H1 (cell line): ENCODE measurements at regions not wholly inside any gene's neighbourhood (a gene's known extent, or its start where the extent isn't known, plus 50 kb on each side); places are given as distances from the start of the nearest gene placed in this dataset.

ENCODE experiments used
- CTCF ChIA-PET: fragments of 300-600 bp; sonication (Branson Sonifier 250); formaldehyde crosslinking; loops from one replicate; lab custom pipeline; 2021; ENCODE audit not compliant: partially characterized antibody; lab: Charles Lee
- POLR2A ChIA-PET: fragments of 300-600 bp; sonication (Branson Sonifier 250); formaldehyde crosslinking; loops from one replicate; lab custom pipeline; 2021; ENCODE audit warnings: inconsistent platforms; ENCODE audit not compliant: partially characterized antibody; lab: Charles Lee
- DNase-seq, 2 experiments: peaks; one replicate each; pipeline versions ENCODE4 v3.0.0 to v3.0.0-alpha.2; 2010 to 2022; ENCODE audit warnings: low spot score in 2 of 2, low read depth in 1 of 2, mixed read lengths in 1 of 2
- FAIRE-seq: peaks from 2 replicates; lab custom pipeline; 2011; peaks lifted over from hg19 to GRCh38; lab: Jason Lieb, UNC
- H2AFZ ChIP-seq: 2 replicates; pipeline ENCODE4 v1.8.1; 2012; ENCODE audit warnings: low read length, inconsistent platforms
- H2AK5ac ChIP-seq: 2 replicates; pipeline ENCODE4 v1.6.1; 2013; ENCODE audit warnings: low read depth, low read length
- H2BK120ac ChIP-seq: replicated peaks from 2 replicates; pipeline ENCODE3; 2013; ENCODE audit warnings: low read depth, low read length, inconsistent platforms
- H2BK12ac ChIP-seq: 2 replicates; pipeline ENCODE4 v1.6.1; 2013; ENCODE audit warnings: low read depth, low read length
- H2BK15ac ChIP-seq: 2 replicates; pipeline ENCODE4 v1.6.1; 2013; ENCODE audit warnings: low read length
- H2BK20ac ChIP-seq: 2 replicates; pipeline ENCODE4 v1.6.1; 2013; ENCODE audit warnings: low read length
- H2BK5ac ChIP-seq: 2 replicates; pipeline ENCODE4 v1.6.1; 2013; ENCODE audit warnings: low read depth, low read length
- H3K14ac ChIP-seq: 2 replicates; pipeline ENCODE4 v1.6.1; 2013; ENCODE audit warnings: inconsistent platforms; ENCODE audit not compliant: insufficient read length
- H3K18ac ChIP-seq: 2 replicates; pipeline ENCODE4 v1.6.1; 2013; ENCODE audit warnings: low read length; ENCODE audit errors: extremely low read depth
- H3K23ac ChIP-seq: 2 replicates; pipeline ENCODE4 v1.6.1; 2013; ENCODE audit warnings: inconsistent platforms; ENCODE audit not compliant: insufficient read length
- H3K23me2 ChIP-seq: 2 replicates; pipeline ENCODE4 v1.6.1; 2013; ENCODE audit warnings: low read depth, low read length
- H3K27ac ChIP-seq: 2 replicates; pipeline ENCODE4 v1.6.1; 2011; ENCODE audit warnings: low read depth, low read length, inconsistent platforms
- H3K27me3 ChIP-seq, 4 experiments: replicated peaks in 1 of 4; 1 replicate in 1 of 4; 2 replicates in 3 of 4; pipeline versions ENCODE4 v1.6.1 to v1.8.1; 2011 to 2013; ENCODE audit warnings: low read length in 3 of 4, mild to moderate bottlenecking in 3 of 4, inconsistent platforms in 2 of 4, mixed read lengths in 2 of 4, moderate library complexity in 1 of 4; ENCODE audit not compliant: control insufficient read depth in 3 of 4, insufficient read depth in 3 of 4; ENCODE audit errors: extremely low read depth in 1 of 4
- H3K36me3 ChIP-seq, 4 experiments: 2 replicates each; pipeline versions ENCODE4 v1.6.1 to v1.8.1; 2011 to 2013; ENCODE audit warnings: mild to moderate bottlenecking in 4 of 4, low read length in 3 of 4, moderate library complexity in 2 of 4, control low read depth in 1 of 4, inconsistent platforms in 1 of 4; ENCODE audit not compliant: insufficient read depth in 4 of 4, control insufficient read depth in 2 of 4
- H3K4ac ChIP-seq: replicated peaks from 2 replicates; pipeline ENCODE3; 2013; ENCODE audit warnings: low read length, low read depth, mixed read lengths, inconsistent platforms; ENCODE audit not compliant: insufficient read length
- H3K4me1 ChIP-seq, 4 experiments: replicated peaks in 1 of 4; 1 replicate in 1 of 4; 2 replicates in 3 of 4; pipeline versions ENCODE4 v1.6.1 to v1.8.1; 2011 to 2013; ENCODE audit warnings: low read length in 3 of 4, inconsistent platforms in 2 of 4, mixed read lengths in 1 of 4; ENCODE audit not compliant: insufficient read depth in 4 of 4, control insufficient read depth in 3 of 4
- H3K4me2 ChIP-seq, 2 experiments: 2 replicates each; pipeline versions ENCODE4 v1.6.1 to v1.8.1; 2011 to 2013; ENCODE audit warnings: low read depth in 2 of 2, low read length in 2 of 2, control low read depth in 1 of 2, inconsistent platforms in 1 of 2, mild to moderate bottlenecking in 1 of 2; ENCODE audit not compliant: insufficient read depth in 1 of 2
- H3K4me3 ChIP-seq, 4 experiments: fragments of 200-600, 300-600 bp in 1 of 4; sonication (generic), shearing (Covaris generic), sonication (Bioruptor Twin) in 1 of 4; 2 replicates each; pipeline versions ENCODE4 v1.5.1 to v1.8.1; 2011 to 2016; ENCODE audit warnings: low read length in 4 of 4, low read depth in 3 of 4, control low read depth in 2 of 4, inconsistent platforms in 2 of 4, mild to moderate bottlenecking in 2 of 4, mixed read lengths in 1 of 4, moderate library complexity in 1 of 4; ENCODE audit not compliant: insufficient read depth in 2 of 4; ENCODE audit errors: extremely low read depth in 1 of 4
- H3K56ac ChIP-seq: replicated peaks from 2 replicates; pipeline ENCODE3; 2013; ENCODE audit warnings: low read depth, mild to moderate bottlenecking, mixed read lengths, low read length, inconsistent platforms; ENCODE audit not compliant: insufficient read length
- H3K79me1 ChIP-seq: 2 replicates; pipeline ENCODE4 v1.6.1; 2013; ENCODE audit warnings: low read depth, low read length, control low read depth
- H3K79me2 ChIP-seq, 2 experiments: 2 replicates each; pipeline versions ENCODE4 v1.6.1 to v1.8.1; 2012 to 2013; ENCODE audit warnings: low read length in 2 of 2, mild to moderate bottlenecking in 2 of 2, inconsistent platforms in 1 of 2; ENCODE audit not compliant: insufficient read depth in 2 of 2, control insufficient read depth in 1 of 2
- H3K9ac ChIP-seq, 4 experiments: replicated peaks in 1 of 4; 1 replicate in 1 of 4; 2 replicates in 3 of 4; pipeline versions ENCODE4 v1.6.1 to v1.8.1; 2011 to 2013; ENCODE audit warnings: low read depth in 3 of 4, low read length in 3 of 4, control low read depth in 2 of 4, mild to moderate bottlenecking in 2 of 4, moderate library complexity in 2 of 4, inconsistent platforms in 1 of 4; ENCODE audit errors: extremely low read depth in 1 of 4
- H3K9me3 ChIP-seq, 2 experiments: 2 replicates each; pipeline versions ENCODE4 v1.6.1 to v1.8.1; 2012 to 2013; ENCODE audit warnings: mild to moderate bottlenecking in 2 of 2, moderate library complexity in 2 of 2, control low read depth in 1 of 2, inconsistent platforms in 1 of 2, low read depth in 1 of 2, low read length in 1 of 2, mixed read lengths in 1 of 2; ENCODE audit not compliant: insufficient read depth in 2 of 2
- H4K20me1 ChIP-seq, 2 experiments: replicated peaks in 1 of 2; 2 replicates each; pipeline versions ENCODE3 to v1.8.1; 2011 to 2013; ENCODE audit warnings: inconsistent platforms in 2 of 2, low read length in 2 of 2, mild to moderate bottlenecking in 1 of 2; ENCODE audit not compliant: insufficient read depth in 2 of 2, control insufficient read depth in 1 of 2
- H4K5ac ChIP-seq: 2 replicates; pipeline ENCODE4 v1.6.1; 2013; ENCODE audit warnings: low read length, low read depth, mixed read lengths, inconsistent platforms; ENCODE audit not compliant: insufficient read length
- H4K8ac ChIP-seq: 2 replicates; pipeline ENCODE4 v1.8.0; 2013; ENCODE audit warnings: mild to moderate bottlenecking, moderate library complexity, low read length, inconsistent platforms; ENCODE audit not compliant: insufficient read depth; ENCODE audit errors: extremely low read depth
- H4K91ac ChIP-seq: replicated peaks from 2 replicates; pipeline ENCODE3; 2013; ENCODE audit warnings: low read length, mixed read lengths, inconsistent platforms; ENCODE audit not compliant: insufficient read length
- SAP30 ChIP-seq: fragments of 300-600 bp; sonication (generic); IDR thresholded peaks from 2 replicates; pipeline ENCODE4 v1.7.1; 2012; ENCODE audit warnings: low read length, moderate library complexity, mild to moderate bottlenecking, inconsistent platforms; ENCODE audit not compliant: insufficient read depth, insufficient replicate concordance
- SUZ12 ChIP-seq: fragments of 200-600 bp; sonication (generic); IDR thresholded peaks from 2 replicates; pipeline ENCODE4 v1.6.1; 2012; ENCODE audit warnings: mild to moderate bottlenecking, inconsistent platforms, low read length, moderate library complexity, mixed read lengths
- WGBS, 2 experiments: shearing (Covaris generic) in 1 of 2; methylation state at CpG; one replicate each; pipeline versions ENCODE4 v1.1.6 to v1.1.7; 2013 to 2015; ENCODE audit warnings: low lambda C conversion rate in 2 of 2, mixed read lengths in 2 of 2, inconsistent platforms in 1 of 2, low coverage in 1 of 2, missing lambda C conversion rate in 1 of 2; ENCODE audit not compliant: insufficient replicate concordance in 2 of 2, insufficient coverage in 1 of 2, insufficient read length in 1 of 2; ENCODE audit errors: extremely low coverage in 1 of 2, missing lambda C conversion rate in 1 of 2; 5-methylcytosine and 5-hydroxymethylcytosine counted together

DNA sequence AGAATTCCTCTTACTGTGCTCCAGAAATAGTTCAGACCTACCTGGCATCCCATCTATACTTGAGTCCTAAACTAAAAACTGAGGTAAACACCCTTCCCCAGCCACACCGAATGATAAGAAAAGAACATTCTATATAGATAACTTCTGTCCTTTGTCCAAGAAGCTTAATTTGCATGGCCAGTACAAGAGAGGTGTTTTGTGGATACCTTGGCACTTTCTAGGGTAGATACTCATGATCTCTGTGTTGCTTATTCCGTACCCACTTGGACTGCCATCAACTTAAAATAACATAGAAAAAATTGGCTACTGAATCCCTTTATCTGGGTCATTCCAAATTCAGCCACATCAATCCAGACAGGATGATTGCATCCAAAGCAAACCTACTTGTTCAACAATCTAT lies 1050.4 kb downstream of the STIM2 start:
- TF ChIP-seq SAP30 (no peak), SUZ12 (no peak)
- Histone ChIP-seq H2BK15ac (no peak overlapping the region), H2BK120ac (no peak overlapping the region), H3K4me1 (peaks cover 0 to 3% (median 1%) of the 10 kb centered on the region in 4 experiments; a peak in 1 of 7 replicates), H3K9me3 (no peaks in the 10 kb centered on the region), H3K56ac (no peak overlapping the region), H3K9ac (no peak overlapping the region), H3K27ac (no peak overlapping the region), H4K5ac (no peak overlapping the region), H2BK12ac (no peak overlapping the region), H3K14ac (no peak overlapping the region), H4K91ac (no peak overlapping the region), H3K27me3 (no peaks in the 10 kb centered on the region), H4K20me1 (no peaks in the 10 kb centered on the region), H3K4ac (no peak overlapping the region), H3K79me2 (no peaks in the 10 kb centered on the region), H3K23ac (no peak overlapping the region), H3K23me2 (no peaks in the 10 kb centered on the region), H2AK5ac (no peak overlapping the region), H3K79me1 (no peaks in the 10 kb centered on the region), H3K18ac (no peak overlapping the region), H3K36me3 (no peaks in the 10 kb centered on the region), H4K8ac (no peak overlapping the region), H2AFZ (no peak overlapping the region), H3K4me2 (no peak overlapping the region), H3K4me3 (no peak overlapping the region), H2BK20ac (no peak overlapping the region), H2BK5ac (no peak overlapping the region)
- DNase-seq = no peak
- CTCF ChIA-PET = interaction anchor here (0.6 kb wide), 1 partner anchor 14 kb away, joined by 3 read pairs; no protein-coding TSS in a partner anchor
- WGBS, 2 experiments = 97% methylated on average over 2 of the region's 2 CpGs; no CpG with 5 or more reads in 1 of the 2 experiments
- FAIRE-seq = no peak
- POLR2A ChIA-PET = no interaction called here
